HG03025 (cell line): ENCODE measurements at regions not wholly inside any gene's neighbourhood (a gene's known extent, or its start where the extent isn't known, plus 50 kb on each side); places are given as distances from the start of the nearest gene placed in this dataset.
"Not testable (repeated sequence)": the region's sequence is repeated elsewhere in the genome, so short reads cannot be mapped to it uniquely, and the experiment has no call there.

ENCODE experiments used
- ATAC-seq: cut with Tn5 transposase; IDR thresholded peaks from one replicate; pipeline ENCODE4 v1.9.1; 2021; ENCODE audit warnings: mild to moderate bottlenecking, moderate library complexity; ENCODE audit not compliant: unreplicated experiment, low FRiP score

DNA sequence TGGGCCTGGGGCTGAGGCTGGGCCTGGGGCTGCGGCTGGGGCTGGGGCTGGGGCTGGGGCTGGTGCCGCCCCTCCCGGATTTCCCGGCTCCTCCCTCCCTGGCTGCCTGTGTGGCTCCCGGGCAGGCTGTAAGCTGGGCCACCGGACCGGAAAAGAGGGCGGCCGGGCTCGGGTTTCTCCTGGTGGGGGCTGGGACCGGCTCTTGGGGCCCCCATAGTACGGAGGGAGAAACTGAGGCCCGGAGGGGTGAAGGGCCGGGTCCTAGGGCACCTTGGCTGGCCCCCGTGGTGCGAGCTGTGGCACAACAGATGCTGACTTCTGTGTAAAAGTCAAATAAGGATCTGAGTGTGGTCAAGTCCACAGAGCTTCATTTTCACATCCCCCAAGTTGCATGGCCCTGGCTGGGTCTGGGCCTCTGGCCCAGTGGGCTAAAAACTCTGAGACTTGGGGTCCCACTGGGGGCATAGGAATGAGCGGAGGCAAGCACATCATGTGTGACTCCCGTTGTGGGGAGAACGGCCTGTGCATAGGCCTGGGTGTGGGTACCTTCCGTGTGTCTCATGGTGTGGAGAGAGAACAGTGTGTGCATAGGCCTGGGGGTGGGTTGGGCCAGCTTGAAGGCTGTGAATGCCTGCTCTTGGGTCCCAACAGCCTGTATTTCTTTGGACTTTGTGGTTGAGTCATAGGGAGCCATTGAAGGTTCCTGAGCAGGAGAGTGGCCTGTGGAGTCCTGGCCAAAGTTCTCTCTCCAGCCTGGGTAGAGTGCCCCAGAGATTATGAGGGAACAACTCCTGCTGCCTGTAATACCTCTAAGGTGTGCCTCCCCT, 123.9 kb upstream of the CIBAR2 start:
- no peak for ATAC-seq

DNA sequence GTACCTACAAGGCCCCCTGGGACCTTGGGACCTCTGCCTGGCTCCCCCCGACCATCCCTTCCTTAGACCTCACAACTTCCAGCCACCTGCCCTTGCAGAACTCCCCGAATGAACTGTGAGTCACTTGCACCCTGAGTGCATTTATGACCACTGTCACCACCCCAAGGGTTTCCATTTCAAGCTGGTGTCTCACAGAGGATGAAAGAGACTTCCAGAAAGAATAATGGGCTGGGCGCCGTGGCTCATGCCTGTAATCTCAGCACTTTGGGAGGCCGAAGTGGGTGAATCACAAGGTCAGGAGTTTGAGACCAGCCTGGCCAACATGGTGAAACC, 124.5 kb upstream of the CIBAR2 start:
- no peak for ATAC-seq

DNA sequence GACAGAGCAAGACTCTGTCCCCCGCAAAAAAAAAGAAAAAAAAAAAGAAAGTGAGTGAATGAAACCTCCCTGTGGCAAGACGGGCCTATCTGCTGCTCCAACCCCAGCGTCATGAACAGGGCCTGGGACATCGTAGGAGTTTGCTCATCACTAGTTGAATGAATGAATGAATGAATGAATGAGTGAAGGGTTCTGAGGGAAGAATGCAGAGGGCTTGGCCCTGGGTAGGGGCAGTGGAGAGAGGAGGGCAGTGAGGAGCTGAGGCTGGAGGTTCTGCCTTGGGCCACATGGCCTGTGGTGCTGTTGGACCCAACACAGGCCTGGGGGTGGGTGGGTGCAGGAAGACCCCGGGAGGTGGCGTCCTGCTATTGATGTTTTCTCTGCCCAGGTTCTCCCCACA, 125.5 kb upstream of the CIBAR2 start:
- no peak for ATAC-seq

DNA sequence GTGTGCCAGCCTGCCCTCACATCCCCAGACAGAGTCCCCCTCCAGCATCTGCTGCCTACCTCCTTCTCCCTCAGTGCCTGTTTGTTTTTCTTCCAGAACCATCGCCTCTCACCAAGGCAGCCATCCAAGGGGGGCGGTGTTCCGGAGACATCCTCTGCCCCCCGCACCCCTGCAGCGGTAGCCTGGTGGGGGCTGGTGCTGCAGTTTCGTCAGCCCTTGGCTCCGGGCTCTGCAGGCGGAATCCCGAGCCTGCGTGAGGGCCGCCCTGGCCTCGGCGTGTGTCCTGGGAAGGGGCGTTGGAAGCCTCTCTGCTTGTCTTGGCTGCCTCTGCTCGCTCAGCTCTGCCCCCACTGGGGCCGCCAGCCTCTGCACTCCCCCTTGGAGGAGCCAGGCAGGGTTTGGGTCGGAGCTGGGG, 126.0 kb upstream of the CIBAR2 start:
- no peak for ATAC-seq

DNA sequence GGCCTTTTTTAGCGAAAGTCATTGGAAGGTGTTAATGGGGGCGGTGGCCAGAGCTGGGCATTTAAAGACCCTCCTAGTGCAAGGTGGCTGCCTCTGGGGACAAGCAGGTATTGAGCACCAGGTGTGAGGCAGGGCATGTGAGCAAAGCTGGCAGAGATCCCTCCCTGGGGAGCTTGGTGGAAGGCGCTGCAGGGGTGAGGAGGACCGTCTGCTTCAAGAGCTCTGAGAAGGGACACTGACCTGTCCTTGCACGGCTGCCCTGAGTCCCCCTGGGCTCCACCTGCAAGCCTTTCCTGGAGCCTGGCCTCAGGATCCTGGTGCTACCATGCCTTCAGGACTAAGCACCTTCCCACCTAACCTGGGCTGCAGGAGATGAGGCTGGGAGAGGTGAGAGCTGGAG, 127.0 kb upstream of the CIBAR2 start:
- no peak for ATAC-seq

DNA sequence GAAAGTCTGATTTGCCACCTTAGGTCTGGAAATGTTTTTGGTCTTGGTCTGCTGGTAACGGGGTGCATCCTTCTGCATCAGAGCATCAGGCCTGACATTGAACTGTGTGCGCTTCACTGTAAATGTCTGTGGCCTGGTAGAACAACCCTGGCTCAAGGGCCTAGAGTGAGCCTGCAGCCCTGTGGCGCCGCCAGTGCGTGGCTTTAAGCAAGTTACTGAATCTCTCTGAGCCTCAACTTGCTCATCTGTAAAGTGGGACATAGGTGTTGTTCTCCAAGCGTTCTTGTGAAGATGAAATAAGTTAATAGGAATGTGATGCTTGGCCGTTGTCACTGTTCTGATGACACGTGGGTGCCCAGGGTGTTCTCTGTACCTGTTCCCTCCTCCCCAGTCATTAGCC, 127.6 kb upstream of the CIBAR2 start:
- ATAC-seq: no peak

DNA sequence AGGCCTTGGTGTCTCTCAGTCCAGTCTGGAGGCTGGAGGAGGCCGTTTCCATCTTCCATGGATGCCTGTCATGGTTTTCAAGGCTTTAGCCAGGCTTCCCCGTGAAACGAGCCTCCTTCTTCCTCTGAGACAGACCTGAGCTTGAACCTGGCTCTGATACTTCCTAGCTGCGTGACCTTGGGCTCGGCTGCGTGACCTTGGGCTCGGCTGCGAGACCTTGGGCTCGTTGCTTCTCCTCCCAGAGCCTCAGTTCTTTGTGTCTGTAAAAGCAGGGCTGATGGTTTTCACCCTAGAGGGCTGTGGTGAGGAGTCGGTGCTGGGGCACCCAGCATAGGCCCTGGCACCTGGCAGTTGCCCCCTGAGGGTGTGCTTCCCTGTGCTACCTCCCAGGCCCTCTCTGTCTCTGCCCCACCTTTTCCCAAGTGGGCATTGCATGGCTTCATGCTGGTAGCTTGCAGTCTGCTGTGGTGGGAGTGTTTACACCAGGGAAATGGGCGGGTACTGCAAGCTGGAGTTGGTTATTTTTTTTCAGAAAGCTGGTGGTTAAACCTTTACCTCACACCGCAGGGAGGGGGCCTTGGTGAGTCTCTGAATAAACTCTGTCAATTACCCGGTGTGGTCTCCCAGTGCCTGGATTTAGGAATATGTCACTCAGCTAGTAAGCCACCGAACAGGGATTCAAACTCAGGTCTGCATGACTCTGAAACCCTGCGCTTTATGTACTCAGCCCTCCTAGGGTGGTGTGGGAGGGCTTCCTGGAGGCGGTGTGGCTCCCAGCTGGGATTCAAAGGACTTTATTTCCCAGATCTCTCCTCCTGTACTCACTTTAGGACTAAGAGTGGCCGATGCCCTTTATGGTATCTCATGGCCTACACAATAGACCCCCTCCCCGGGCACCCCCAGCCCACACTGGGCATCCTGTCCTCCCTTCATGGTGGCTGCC, 129.0 kb upstream of the CIBAR2 start:
- ATAC-seq: no peak

DNA sequence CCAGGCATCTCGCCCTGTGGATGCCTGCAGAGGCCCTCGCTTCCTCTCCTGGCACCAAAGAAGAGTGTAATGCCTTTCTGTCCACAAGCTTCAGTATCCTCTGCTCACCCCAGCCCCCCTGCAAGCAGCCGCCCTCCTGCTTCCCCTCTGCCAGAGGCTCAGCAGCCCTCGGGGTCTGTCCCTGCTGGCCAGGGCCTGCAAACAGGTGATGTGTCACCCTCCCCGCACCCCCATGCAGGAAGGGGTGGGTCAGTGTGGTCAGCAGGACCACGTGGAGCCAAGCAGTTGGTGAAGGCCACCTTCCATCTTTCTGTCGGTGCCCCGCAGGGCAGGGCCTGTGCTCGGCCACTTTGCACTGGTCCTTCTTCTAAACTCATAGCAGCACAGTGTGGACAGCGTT, 129.9 kb upstream of the CIBAR2 start:
- no peak for ATAC-seq

DNA sequence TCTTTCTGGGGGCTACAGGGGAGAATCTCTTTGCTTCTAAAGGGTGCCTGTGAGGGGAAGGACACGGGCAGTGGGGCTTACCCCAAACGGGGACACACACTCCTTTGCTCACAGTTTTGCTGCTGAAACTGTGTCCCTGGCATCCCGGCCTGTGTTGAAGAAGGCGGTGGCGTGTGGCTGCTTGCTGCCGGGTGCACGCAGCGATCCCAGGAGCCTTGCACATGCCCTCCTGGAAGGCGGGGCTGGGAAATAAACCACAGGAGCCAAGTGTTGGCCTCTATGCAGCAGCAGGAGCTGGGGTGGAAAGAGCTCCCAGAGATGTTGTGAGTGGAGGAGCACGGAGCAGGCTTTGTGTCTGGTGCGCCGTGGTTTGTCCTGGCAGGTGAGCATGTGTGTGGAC, 131.0 kb upstream of the CIBAR2 start:
- ATAC-seq: no peak

DNA sequence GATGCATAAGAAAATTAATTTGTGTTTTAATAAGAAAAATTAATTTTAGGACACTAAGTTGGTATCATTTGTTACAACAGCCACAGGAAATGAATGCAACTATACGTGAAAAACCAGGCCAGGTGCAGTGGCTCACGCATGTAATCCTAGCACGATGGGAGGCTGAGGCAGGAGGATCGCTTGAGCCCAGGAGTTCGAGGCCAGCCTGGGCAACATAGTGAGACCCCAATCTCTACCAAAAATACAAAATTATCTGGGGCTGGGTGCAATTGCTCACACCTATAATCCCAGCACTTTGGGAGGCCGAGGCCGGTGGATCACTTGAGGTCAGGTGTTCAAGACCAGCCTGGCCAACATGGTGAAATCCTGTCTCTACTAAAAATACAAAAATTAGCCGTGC, 132.2 kb upstream of the CIBAR2 start:
- ATAC-seq: not testable (repeated sequence)

DNA sequence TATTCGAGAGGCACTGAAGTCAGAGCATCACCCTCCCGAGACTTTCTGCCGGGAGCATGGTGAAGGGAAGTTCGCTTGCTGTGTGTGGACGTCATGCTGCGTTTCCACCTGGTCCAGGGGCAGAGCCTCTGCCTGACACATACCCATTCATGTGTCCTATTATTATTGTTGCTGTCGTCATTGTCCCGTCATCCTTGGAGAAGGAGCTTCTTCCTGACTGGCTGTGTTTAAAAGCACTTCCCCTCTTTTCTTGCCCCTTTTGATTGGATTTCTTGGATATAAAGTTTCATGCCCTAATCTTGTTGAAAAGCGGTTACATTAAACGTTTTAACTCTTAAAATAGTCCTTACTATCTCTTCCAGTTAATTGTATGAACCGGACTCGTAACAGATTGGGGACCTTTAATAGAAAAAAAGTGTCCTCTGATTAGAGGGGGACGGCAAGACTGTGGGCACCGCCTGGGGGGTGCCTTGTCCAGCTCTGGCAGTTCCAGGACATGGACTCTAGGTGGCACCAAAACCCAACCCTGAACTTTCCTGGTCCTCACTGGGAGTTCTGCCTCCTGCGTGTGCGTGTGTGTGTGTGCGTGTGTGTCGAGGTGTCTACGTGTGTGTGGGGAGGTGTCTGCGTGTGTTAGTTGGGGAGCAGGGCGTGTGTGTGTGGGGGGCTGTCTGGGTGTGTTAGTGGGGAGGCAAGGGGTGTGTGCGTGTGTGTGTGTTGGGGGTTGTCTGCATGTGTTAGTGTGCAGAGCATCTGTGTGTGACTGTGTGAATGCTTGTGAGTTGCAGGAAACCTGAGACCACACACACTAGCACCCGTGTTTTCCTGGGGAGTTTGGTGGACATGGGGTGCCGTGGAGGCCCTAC, 133.3 kb upstream of the CIBAR2 start:
- ATAC-seq: no peak

DNA sequence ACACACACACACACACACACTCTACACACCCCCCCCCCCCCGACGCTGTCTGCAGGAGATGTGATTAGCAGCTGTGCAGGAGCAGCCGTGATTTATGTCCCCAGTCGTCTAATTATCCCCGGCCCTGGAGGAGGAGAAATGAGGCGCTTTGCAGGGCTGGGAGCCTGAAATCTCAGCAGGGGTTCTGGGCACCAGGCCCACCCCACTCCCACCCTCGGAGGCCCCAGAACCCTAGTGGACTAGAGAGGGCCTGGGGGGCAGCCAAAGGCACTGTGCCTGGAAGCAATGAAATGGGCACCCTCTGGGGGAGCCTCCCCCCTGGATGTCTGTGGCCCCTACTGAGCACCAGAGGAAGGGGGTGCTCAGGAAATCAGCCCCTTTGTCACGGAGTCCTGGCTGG, 134.2 kb upstream of the CIBAR2 start:
- no peak for ATAC-seq

DNA sequence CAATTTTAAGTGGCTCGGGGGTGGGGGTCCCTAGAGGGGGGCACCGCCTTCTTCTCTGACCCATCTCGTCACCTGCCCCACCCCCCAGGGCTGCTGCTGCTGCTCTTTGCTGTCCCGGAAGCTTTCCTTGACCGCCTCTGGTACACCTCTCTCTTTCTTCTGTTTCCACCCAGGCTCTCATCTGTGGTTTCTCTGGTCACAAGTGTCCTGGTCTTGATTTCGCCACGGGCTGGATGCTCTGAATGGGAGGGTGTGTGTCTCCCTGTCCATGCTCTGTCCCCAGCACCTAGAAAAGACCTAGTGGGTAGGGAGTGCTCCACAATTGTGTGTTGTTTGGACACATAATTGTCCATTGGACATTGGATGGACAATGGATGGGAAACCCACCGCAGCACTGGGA, 134.7 kb upstream of the CIBAR2 start:
- ATAC-seq: no peak

DNA sequence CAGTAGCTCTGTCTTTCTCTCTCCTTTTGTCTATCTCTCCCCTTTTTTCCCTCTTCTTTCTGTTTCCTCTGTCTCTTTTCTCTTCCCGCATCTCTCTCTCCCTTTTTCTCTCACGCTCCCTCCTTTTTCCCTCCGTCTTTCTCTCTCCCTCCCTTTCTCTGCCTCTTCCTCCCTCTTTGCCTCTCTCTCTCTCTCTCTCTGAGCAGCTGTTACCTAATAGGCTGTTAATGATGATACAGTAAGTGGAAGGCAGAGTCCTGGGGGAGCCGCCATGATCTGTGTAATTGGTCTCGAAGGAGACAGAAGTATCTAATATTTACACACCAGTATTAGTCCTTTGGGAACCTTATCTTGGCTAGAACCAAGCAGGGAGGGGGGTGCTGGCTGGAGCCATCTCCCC, 136.1 kb upstream of the CIBAR2 start:
- no peak for ATAC-seq

DNA sequence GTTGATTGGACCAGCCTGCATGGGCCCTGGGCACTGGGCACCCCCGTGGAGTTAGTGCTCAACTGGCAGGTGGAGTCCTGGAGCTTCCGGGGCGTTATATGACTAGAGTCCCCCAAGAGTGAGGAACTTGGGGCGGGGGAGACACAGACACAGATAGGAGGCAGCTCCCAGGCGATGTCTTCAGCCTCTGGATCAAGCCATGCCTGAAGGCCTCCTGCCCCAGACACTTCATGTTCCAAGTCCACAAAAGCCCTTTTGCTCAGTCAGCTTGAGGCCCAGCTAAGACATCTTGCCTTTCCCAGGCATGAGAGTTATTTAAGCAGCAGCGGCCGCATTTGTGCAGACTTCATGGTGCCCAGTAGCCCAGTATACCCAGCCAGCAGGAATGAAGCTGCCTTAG, 136.6 kb upstream of the CIBAR2 start:
- ATAC-seq: no peak

DNA sequence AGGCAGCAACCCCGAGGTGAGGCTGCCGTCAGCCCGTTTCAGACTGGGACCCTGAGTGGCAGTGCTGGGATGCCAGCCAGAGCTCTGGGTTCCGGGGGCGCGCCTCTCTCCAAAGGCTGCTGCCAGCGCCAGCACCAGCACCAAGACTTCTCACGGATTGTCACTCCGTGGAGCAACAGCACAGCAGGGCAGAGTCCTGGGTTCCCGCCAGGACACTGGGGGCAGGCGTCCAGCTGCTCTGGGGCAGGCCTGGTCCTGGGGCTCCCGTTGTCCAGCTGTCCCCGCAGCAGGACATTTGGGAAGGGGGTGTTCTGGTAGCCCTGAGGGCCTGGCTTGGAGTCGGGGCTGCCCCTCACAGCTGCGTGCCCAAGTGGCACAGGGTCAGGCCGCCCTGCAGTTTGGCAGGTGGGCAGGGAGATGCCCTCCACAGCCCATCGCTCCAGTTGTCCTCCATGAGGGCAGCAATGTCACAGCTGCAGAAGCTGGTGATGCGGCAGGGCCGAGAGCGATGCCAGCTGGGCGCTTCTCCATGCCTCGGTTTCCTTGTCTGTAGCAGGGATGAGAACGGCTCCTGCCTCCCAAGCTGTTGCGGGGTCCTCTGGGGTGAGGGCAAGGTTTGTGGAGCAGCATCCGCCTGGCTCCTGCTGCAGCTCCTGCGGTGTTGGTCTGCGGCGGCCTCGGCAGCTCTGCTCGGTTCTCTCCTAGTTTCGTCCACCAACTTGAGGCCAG, 137.3 kb upstream of the CIBAR2 start:
- ATAC-seq: no peak

DNA sequence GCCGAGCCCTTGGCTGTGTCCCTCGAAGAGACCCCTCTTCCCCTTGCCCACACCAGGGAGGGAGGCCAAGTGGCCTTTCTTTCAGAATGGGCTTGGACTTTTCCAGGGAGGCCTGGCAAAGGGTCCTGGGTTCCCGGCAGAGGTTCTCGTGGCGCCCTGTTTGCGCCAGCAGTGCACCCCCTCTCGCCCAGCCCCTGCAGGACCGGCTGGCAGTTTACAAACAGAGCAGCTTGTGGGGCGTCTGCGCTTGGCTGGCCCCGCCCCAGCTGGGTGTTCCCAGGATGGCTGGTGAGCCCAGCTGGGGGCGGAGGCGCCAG, 137.8 kb upstream of the CIBAR2 start:
- ATAC-seq: no peak

DNA sequence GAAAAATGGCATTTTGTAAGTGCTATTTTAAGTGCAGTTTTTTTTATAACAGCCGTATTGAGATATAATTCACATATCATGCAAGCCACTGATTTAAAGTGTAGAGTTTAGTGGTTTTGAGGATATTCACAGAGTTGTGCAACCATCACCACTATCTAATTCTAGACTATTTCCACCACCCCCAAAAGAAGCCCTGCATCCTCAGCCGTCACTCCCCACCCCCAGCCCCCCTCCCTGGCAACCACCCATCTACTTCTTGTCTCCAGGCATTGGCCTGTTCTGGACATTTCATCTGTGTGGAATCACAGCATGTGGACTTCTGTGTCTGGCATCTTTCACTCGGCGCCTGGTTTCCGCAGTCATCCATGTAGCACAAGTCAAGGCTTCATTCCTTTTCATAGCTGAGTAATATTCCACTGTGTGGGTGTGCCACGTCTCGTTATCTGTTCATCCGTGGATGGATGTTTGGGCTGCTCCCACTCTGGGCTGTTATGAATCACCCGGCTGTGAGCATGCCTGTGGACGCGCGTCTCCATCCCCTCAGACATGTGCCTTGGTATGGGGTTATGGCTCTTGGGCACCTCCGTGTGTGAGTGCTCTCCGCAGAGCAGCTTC, 138.4 kb upstream of the CIBAR2 start:
- ATAC-seq: no peak

DNA sequence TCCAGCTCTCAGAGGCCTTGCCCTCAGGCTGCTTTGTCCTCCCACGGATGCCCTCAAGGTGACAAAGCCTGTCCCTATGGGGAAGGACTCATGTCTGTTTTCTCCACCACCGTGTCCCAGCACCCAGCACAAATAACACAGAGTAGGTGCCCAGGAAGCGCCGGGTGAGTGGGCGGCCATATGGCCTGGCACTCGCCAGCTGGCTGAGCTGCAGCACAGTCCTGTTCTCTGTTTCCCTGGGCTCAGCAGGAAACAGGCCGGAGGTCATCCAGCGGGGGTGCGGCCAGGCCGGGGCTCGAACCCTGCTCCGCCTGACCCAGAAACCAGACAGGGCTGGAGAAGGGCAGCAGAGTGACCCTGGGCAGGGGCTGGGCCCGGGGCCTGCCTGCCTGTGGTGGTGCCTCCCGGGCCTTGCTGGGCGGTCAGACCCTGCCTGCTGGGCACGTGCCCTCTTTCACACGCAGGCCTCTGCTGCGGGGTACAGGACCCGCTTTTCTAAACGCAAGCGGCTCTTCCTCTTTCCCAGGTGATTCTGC, 139.0 kb upstream of the CIBAR2 start:
- no peak for ATAC-seq

DNA sequence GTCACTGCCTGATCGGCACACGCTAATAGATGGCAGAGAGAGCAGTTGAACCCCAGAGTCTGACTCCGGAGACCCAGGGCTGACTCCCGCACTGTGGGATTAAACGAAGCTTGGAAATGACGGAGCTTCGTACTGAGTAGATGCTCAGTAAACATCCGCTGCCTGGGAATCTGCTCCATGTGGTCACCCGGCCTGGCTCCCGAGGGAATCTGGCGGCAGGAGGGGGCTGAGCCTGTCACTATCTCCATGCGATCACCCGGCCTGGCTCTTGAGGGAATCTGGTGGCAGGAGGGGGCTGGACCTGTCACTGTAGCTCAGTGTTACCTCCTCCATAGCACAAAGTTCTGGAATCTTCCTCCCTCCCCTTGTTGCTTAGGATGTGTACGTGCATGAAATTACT, 139.7 kb upstream of the CIBAR2 start:
- no peak for ATAC-seq
